ENCODE measurements at regions not wholly inside any gene's neighbourhood (a gene's known extent, or its start where the extent isn't known, plus 50 kb on each side); places are given as distances from the start of the nearest gene placed in this dataset.

- H3K9me3 ChIP-seq = no peaks in the 10 kb centered on the region
- no peaks in the 10 kb centered on the region for H3K36me3 ChIP-seq
- H3K27me3 ChIP-seq = no peaks in the 10 kb centered on the region
- H3K4me1 ChIP-seq = no peaks in the 10 kb centered on the region
- no peak for TF ChIP-seq CTCF (IDR thresholded peaks at IDR 0.05)
- H3K4me3 ChIP-seq = no peak overlapping the region
- H3K27ac ChIP-seq = no peak overlapping the region
- no peak for DNase-seq (ENCODE audit: low spot score)
Observed at GRCh38 chr2:6626401-6627012, 239.2 kb downstream of the CMPK2 start.

- Histone ChIP-seq H3K4me1 (no peaks in the 10 kb centered on the region), H3K27ac (no peak overlapping the region), H3K27me3 (no peaks in the 10 kb centered on the region), H3K36me3 (no peaks in the 10 kb centered on the region), H3K4me3 (no peak overlapping the region), H3K9me3 (no peaks in the 10 kb centered on the region)
- TF ChIP-seq CTCF (IDR thresholded peaks at IDR 0.05) = no peak
- DNase-seq (ENCODE audit: low spot score) = no peak
Observed at GRCh38 chr2:6627316-6627715, 238.4 kb downstream of the CMPK2 start.

GRCh38 chr2:6630209-6630608 is 235.5 kb downstream of the CMPK2 start:
- H3K4me3 ChIP-seq = no peak overlapping the region

GRCh38 chr2:6635296-6635695 is 230.4 kb downstream of the CMPK2 start:
- Histone ChIP-seq H3K36me3 (no peaks in the 10 kb centered on the region), H3K9me3 (no peaks in the 10 kb centered on the region), H3K27me3 (no peaks in the 10 kb centered on the region), H3K4me1 (no peaks in the 10 kb centered on the region), H3K4me3 (no peak overlapping the region), H3K27ac (no peak overlapping the region)
- no peak for TF ChIP-seq CTCF (IDR thresholded peaks at IDR 0.05)
- DNase-seq (ENCODE audit: low spot score) = no peak

More at GRCh38 chr2:6630209-6630608, 235.5 kb downstream of the CMPK2 start:
- H3K27ac ChIP-seq = no peak overlapping the region
- TF ChIP-seq CTCF (IDR thresholded peaks at IDR 0.05) = no peak
- no peaks in the 10 kb centered on the region for H3K9me3 ChIP-seq
- no peak for DNase-seq (ENCODE audit: low spot score)
- no peaks in the 10 kb centered on the region for H3K36me3 ChIP-seq
- no peaks in the 10 kb centered on the region for H3K27me3 ChIP-seq
- H3K4me1 ChIP-seq = no peaks in the 10 kb centered on the region

- DNase-seq (ENCODE audit: low spot score) = no peak
- Histone ChIP-seq H3K4me1 (no peaks in the 10 kb centered on the region), H3K36me3 (no peaks in the 10 kb centered on the region), H3K27me3 (no peaks in the 10 kb centered on the region), H3K4me3 (no peak overlapping the region), H3K27ac (no peak overlapping the region), H3K9me3 (no peaks in the 10 kb centered on the region)
- TF ChIP-seq CTCF (IDR thresholded peaks at IDR 0.05) = no peak
Observed at GRCh38 chr2:6637330-6637729, 228.4 kb downstream of the CMPK2 start.

All from right atrium auricular region (tissue), 2 donors.